KBM-7 (cell line): ENCODE measurements at regions not wholly inside any gene's neighbourhood (a gene's known extent, or its start where the extent isn't known, plus 50 kb on each side); places are given as distances from the start of the nearest gene placed in this dataset.

Source experiments
- DNase-seq: peaks from one replicate; pipeline ENCODE4 v3.0.0-alpha.2; 2015
- in situ Hi-C: fragments of 300-500 bp; cut with MboI; formaldehyde crosslinking; loops from 2 replicates; pipeline ENCODE4 v1.14.3; 2020; ENCODE audit warnings: low sequenced_read_pairs, low pct_unique_long_range_greater_than_20kb, mixed read lengths

- in situ Hi-C loops: no loop called here
Observed at GRCh38 chr15:39332846-39333245, 248.0 kb upstream of the THBS1 start.

GRCh38 chr15:39333393-39333792 lies 247.5 kb upstream of the THBS1 start:
- DNase-seq: no peak
- in situ Hi-C loops: no loop called here

More at GRCh38 chr15:39332846-39333245, 248.0 kb upstream of the THBS1 start:
- no peak for DNase-seq

- in situ Hi-C loops: no loop called here
- no peak for DNase-seq
Observed at GRCh38 chr15:39333896-39334295, 247.0 kb upstream of the THBS1 start.

GRCh38 chr15:39336926-39337325 lies 244.0 kb upstream of the THBS1 start:
- DNase-seq: no peak
- in situ Hi-C loops: no loop called here

- in situ Hi-C loops: no loop called here
- no peak for DNase-seq
Observed at GRCh38 chr15:39338251-39338650, 242.6 kb upstream of the THBS1 start.

- DNase-seq: no peak
- in situ Hi-C loops: no loop called here
Observed at GRCh38 chr15:39340903-39341645, 239.8 kb upstream of the THBS1 start.

- in situ Hi-C loops: no loop called here
- no peak for DNase-seq
Observed at GRCh38 chr15:39344662-39345141, 236.2 kb upstream of the THBS1 start.

- DNase-seq: no peak
- in situ Hi-C loops: no loop called here
Observed at GRCh38 chr15:39345176-39345575, 235.7 kb upstream of the THBS1 start.

- in situ Hi-C loops: no loop called here
- DNase-seq: no peak
Observed at GRCh38 chr15:39347453-39347852, 233.4 kb upstream of the THBS1 start.

- no peak for DNase-seq
- in situ Hi-C loops: no loop called here
Observed at GRCh38 chr15:39350785-39351184, 230.1 kb upstream of the THBS1 start.

- in situ Hi-C loops: no loop called here
Observed at GRCh38 chr15:39354189-39354588, 226.7 kb upstream of the THBS1 start.

GRCh38 chr15:39357480-39358268 lies 223.2 kb upstream of the THBS1 start:
- in situ Hi-C loops: no loop called here
- DNase-seq: no peak

More at GRCh38 chr15:39354189-39354588, 226.7 kb upstream of the THBS1 start:
- DNase-seq: peak; percentile 1

GRCh38 chr15:39358441-39359041 lies 222.3 kb upstream of the THBS1 start:
- DNase-seq: no peak
- in situ Hi-C loops: no loop called here

- DNase-seq: no peak
- in situ Hi-C loops: no loop called here
Observed at GRCh38 chr15:39359771-39360170, 221.1 kb upstream of the THBS1 start.

GRCh38 chr15:39360452-39360851 lies 220.4 kb upstream of the THBS1 start:
- DNase-seq: no peak
- in situ Hi-C loops: no loop called here

- DNase-seq: no peak
- in situ Hi-C loops: no loop called here
Observed at GRCh38 chr15:39361497-39361896, 219.4 kb upstream of the THBS1 start.

GRCh38 chr15:39362821-39363561 lies 217.9 kb upstream of the THBS1 start:
- no peak for DNase-seq
- in situ Hi-C loops: no loop called here

- in situ Hi-C loops: no loop called here
- no peak for DNase-seq
Observed at GRCh38 chr15:39363761-39364586, 216.9 kb upstream of the THBS1 start.

- DNase-seq: no peak
- in situ Hi-C loops: no loop called here
Observed at GRCh38 chr15:39364721-39365120, 216.2 kb upstream of the THBS1 start.
